ENCODE measurements at regions not wholly inside any gene's neighbourhood (a gene's known extent, or its start where the extent isn't known, plus 50 kb on each side); places are given as distances from the start of the nearest gene placed in this dataset.

GRCh38 chr1:29991815-29992214 lies 731.6 kb downstream of the MATN1 start (continued):
- TF ChIP-seq ZBTB10 (CRISPR knock-in tag; IDR thresholded peaks at IDR 0.05; ENCODE audit: borderline replicate concordance) (no peak), REL (CRISPR knock-in tag; conservative IDR thresholded peaks at IDR 0.05) (no peak), AKAP8 (CRISPR knock-in tag; IDR thresholded peaks at IDR 0.05) (no peak), JDP2 (CRISPR knock-in tag; IDR thresholded peaks at IDR 0.05; ENCODE audit: borderline replicate concordance) (no peak), ZFP36L1 (CRISPR knock-in tag; IDR thresholded peaks at IDR 0.05) (no peak), SMAD1 (CRISPR knock-in tag; IDR thresholded peaks at IDR 0.05; ENCODE audit: borderline replicate concordance, low read depth) (no peak)

GRCh38 chr1:29991025-29991424 lies 732.4 kb downstream of the MATN1 start:
- no peak for ATAC-seq
- Histone ChIP-seq H3K79me2 (ENCODE audit: insufficient read depth, low read length) (no peaks in the 10 kb centered on the region), H3K9ac (ENCODE audit: insufficient read depth, low read depth, low read length) (no peak overlapping the region), H3K4me3 (replicated peaks in 1 of 3; ENCODE audit: insufficient read depth in 1 of 3, low read depth in 2 of 3, low read length in 3 of 3) (no peak overlapping the region), H3K4me1 (ENCODE audit: insufficient read depth, low read length) (no peaks in the 10 kb centered on the region), H3K27ac (ENCODE audit: extremely low read length, insufficient read depth, low read length) (no peak overlapping the region), H4K20me1 (ENCODE audit: insufficient read depth, low read length) (no peaks in the 10 kb centered on the region), H3K36me3 (replicated peaks in 1 of 2; ENCODE audit: control insufficient read depth in 1 of 2, insufficient read depth in 2 of 2, low read length in 2 of 2) (no peaks in the 10 kb centered on the region), H3K4me2 (ENCODE audit: low read depth, low read length) (no peak overlapping the region), H3K9me3 (ENCODE audit: low read length) (peaks cover 16% of the 10 kb centered on the region), H3K27me3 (ENCODE audit: control insufficient read depth in 1 of 2, insufficient read depth in 2 of 2, low read length in 2 of 2) (no peaks in the 10 kb centered on the region), H2AFZ (ENCODE audit: low read length) (no peak overlapping the region)
- in situ Hi-C loops (cut with HindIII; ENCODE audit: extremely low pct_ligation_motif_present, low pct_unique_long_range_greater_than_20kb) (no loop called here), intact Hi-C loops (cut with micrococcal nuclease; ENCODE audit: unreplicated experiment) (no loop called here)
- ChIA-PET POLR2A (no interaction called here), CTCF (ENCODE audit: low intra/inter-chr PET ratio, low total read pairs) (no interaction called here)
- BruUV-seq (replicated peaks), result no TSS peak
- WGBS (ENCODE audit: low lambda C conversion rate), result 80% methylated on average over 15 of the region's 15 CpGs
- DNase-seq (ENCODE audit: low spot score), result no peak
- no peak for FAIRE-seq
- TF ChIP-seq TCF12 (IDR thresholded peaks at IDR 0.05), result no peak
- no peak for TF ChIP-seq TCF12 (CRISPR knock-in tag; IDR thresholded peaks at IDR 0.05)
- TF ChIP-seq ESRRA (CRISPR knock-in tag; IDR thresholded peaks at IDR 0.05; ENCODE audit: low read depth), result no peak
- no peak for TF ChIP-seq HMGXB4 (CRISPR knock-in tag; IDR thresholded peaks at IDR 0.05; ENCODE audit: borderline replicate concordance in 1 of 2, low read depth in 1 of 2)
- TF ChIP-seq KLF15 (CRISPR knock-in tag; IDR thresholded peaks at IDR 0.05; ENCODE audit: borderline replicate concordance), result no peak
- TF ChIP-seq SMAD3 (CRISPR knock-in tag; IDR thresholded peaks at IDR 0.05), result no peak
- no peak for TF ChIP-seq HOXA9 (CRISPR knock-in tag; IDR thresholded peaks at IDR 0.05; ENCODE audit: borderline replicate concordance)
- TF ChIP-seq ZFAT (CRISPR knock-in tag; conservative IDR thresholded peaks at IDR 0.05), result no peak
- no peak for TF ChIP-seq ZNF224 (CRISPR knock-in tag; IDR thresholded peaks at IDR 0.05)
- TF ChIP-seq ZNF513 (CRISPR knock-in tag; conservative IDR thresholded peaks at IDR 0.05), result no peak
- no peak for TF ChIP-seq ZKSCAN1 (IDR thresholded peaks at IDR 0.05; ENCODE audit: low read length)
